GM18861 (cell line): ENCODE measurements at regions not wholly inside any gene's neighbourhood (a gene's known extent, or its start where the extent isn't known, plus 50 kb on each side); places are given as distances from the start of the nearest gene placed in this dataset.
"Not testable (repeated sequence)": the region's sequence is repeated elsewhere in the genome, so short reads cannot be mapped to it uniquely, and the experiment has no call there.

ENCODE experiments used
- ATAC-seq: cut with Tn5 transposase; IDR thresholded peaks from one replicate; pipeline ENCODE4 v1.9.1; 2021; ENCODE audit not compliant: unreplicated experiment

- no peak for ATAC-seq
Observed at GRCh38 chrX:114028907-114029662, 554.8 kb upstream of the HTR2C start.

GRCh38 chrX:114017086-114017485, 566.8 kb upstream of the HTR2C start:
- no peak for ATAC-seq

- ATAC-seq = no peak
Observed at GRCh38 chrX:114015966-114016365, 567.9 kb upstream of the HTR2C start.

- ATAC-seq = no peak
Observed at GRCh38 chrX:114006664-114007063, 577.2 kb upstream of the HTR2C start.

- no peak for ATAC-seq
Observed at GRCh38 chrX:113996781-113997180, 587.1 kb upstream of the HTR2C start.

- ATAC-seq = not testable (repeated sequence)
Observed at GRCh38 chrX:113991720-113992119, 592.2 kb upstream of the HTR2C start.

GRCh38 chrX:113990669-113991068, 593.2 kb upstream of the HTR2C start:
- ATAC-seq = not testable (repeated sequence)

- not testable (repeated sequence) for ATAC-seq
Observed at GRCh38 chrX:113988315-113988935, 595.5 kb upstream of the HTR2C start.

- no peak for ATAC-seq
Observed at GRCh38 chrX:113986427-113986826, 597.5 kb upstream of the HTR2C start.

- no peak for ATAC-seq
Observed at GRCh38 chrX:113982766-113983165, 601.1 kb upstream of the HTR2C start.

GRCh38 chrX:113980953-113981352, 602.9 kb upstream of the HTR2C start:
- no peak for ATAC-seq

GRCh38 chrX:113977887-113978286, 606.0 kb upstream of the HTR2C start:
- ATAC-seq = no peak

- ATAC-seq = no peak
Observed at GRCh38 chrX:113975441-113975840, 608.4 kb upstream of the HTR2C start.

- no peak for ATAC-seq
Observed at GRCh38 chrX:113974881-113975280, 609.0 kb upstream of the HTR2C start.

GRCh38 chrX:113973706-113974105, 610.2 kb upstream of the HTR2C start:
- no peak for ATAC-seq

GRCh38 chrX:113966791-113967190, 617.1 kb upstream of the HTR2C start:
- no peak for ATAC-seq

- ATAC-seq = no peak
Observed at GRCh38 chrX:113962343-113962742, 621.5 kb upstream of the HTR2C start.

GRCh38 chrX:113959912-113960626, 623.8 kb upstream of the HTR2C start:
- no peak for ATAC-seq

- ATAC-seq = no peak
Observed at GRCh38 chrX:113956936-113957335, 627.0 kb upstream of the HTR2C start.

- ATAC-seq = no peak
Observed at GRCh38 chrX:113954297-113954696, 629.6 kb upstream of the HTR2C start.

GRCh38 chrX:113950081-113950678, 633.7 kb upstream of the HTR2C start:
- no peak for ATAC-seq

GRCh38 chrX:113947548-113947947, 636.3 kb upstream of the HTR2C start:
- ATAC-seq = no peak
